ENCODE measurements at regions not wholly inside any gene's neighbourhood (a gene's known extent, or its start where the extent isn't known, plus 50 kb on each side); places are given as distances from the start of the nearest gene placed in this dataset.
"Not testable (repeated sequence)": the region's sequence is repeated elsewhere in the genome, so short reads cannot be mapped to it uniquely, and the experiment has no call there.

DNA sequence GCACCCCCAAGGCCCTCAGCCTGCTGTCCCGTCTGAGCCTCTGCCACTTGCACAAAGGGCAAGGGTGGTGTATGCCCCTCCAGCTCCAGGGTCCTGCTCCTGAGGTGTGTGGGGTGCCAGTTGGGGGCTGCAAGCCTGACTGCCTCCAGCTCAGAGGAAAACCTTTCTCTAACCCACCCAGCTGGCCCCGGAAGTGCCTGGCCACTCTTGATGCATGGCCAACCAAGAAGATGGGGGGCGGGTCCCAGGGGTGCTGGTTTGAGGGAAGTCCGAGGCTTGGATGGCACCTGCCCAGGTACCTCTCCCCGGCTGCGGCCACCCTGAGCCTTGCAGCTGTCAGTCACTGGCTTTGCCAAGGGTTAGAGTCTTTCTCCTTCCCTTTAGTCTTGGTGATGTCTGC is 112.6 kb upstream of the TMPRSS2 start:
- no peak for DNase-seq
- Mint-ChIP-seq H3K9me3 (no peaks in the 10 kb centered on the region), H3K36me3 (no peaks in the 10 kb centered on the region), H3K4me3 (no peak overlapping the region), H3K4me1 (no peaks in the 10 kb centered on the region), H3K27me3 (peaks cover 43% of the 10 kb centered on the region), H3K27ac (no peak overlapping the region)

DNA sequence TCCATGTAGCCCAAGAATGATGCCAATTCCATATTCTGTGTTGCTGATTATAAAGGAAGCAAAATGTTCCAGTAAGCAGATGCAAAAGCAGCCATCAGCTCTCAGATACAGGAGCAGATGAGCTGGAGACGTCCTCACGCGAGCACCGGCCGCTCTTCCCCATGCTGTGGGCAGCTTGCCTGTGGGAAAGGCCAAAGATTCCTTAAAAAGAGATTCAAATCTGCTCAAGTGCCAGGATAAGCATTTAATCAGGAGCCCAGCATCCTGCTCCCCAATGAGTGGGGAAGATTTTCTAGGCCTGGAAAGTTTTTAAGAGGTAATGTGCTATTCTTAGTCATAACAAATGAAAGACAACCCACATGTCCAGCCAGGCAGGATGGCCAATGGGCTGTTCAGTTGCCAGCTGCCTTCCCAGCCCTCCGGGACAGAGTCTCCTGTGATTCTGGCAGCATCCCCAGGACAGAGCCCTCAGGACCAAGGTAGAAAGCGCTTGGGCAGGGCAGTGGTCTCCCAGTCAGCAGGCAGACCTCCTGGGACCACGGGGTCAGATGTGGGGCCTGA is 108.2 kb upstream of the TMPRSS2 start:
- DNase-seq = no peak
- Mint-ChIP-seq H3K27me3 (peaks cover 33% of the 10 kb centered on the region), H3K27ac (no peak overlapping the region), H3K9me3 (no peaks in the 10 kb centered on the region), H3K4me1 (peaks cover 2% of the 10 kb centered on the region), H3K36me3 (no peaks in the 10 kb centered on the region), H3K4me3 (no peak overlapping the region)

DNA sequence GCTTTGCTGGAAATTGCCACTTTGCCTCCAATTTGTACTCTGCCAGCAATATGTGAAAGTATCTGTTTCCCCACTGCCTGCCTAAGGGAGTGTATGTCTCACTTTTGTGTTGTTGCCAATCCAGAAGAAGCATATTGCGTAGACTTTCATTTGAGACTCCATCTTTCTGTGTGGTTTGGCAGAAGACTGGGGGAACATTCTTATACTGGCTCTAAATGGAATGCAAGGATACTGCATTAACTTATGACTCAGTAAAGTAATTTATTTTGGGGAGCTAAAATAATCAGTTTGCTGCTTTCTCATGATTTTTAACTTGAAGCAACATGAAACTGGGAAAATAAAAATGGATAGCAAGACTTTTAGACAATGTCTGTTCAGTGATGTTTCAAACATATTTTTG is 107.7 kb upstream of the TMPRSS2 start:
- peaks cover 38% of the 10 kb centered on the region for H3K27me3 Mint-ChIP-seq

DNA sequence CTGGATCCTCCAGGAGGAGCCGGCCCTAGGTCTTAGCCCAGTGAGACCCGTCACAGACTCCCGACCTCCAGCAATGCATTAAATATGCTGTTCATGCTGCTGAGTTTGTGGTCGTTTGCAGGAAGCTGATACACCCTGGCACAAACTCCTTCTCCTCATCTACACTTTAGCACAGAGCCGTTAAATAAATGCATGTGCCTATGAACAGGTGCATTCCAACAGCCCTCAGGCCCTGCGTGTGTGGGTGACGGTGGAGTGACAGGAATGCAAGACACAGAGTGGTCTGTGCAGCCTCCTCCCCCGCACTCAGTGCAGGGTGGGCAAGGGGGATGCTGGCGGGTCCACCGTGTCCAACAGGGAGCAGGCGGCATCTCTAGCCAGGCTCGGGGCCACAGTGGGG is 106.6 kb upstream of the TMPRSS2 start:
- Mint-ChIP-seq H3K9me3 (no peaks in the 10 kb centered on the region), H3K36me3 (no peaks in the 10 kb centered on the region), H3K27ac (no peak overlapping the region), H3K4me1 (peaks cover 2% of the 10 kb centered on the region), H3K27me3 (peaks cover 44% of the 10 kb centered on the region), H3K4me3 (no peak overlapping the region)
- DNase-seq = no peak

More for the DNA sequence above, 107.7 kb upstream of the TMPRSS2 start:
- no peaks in the 10 kb centered on the region for H3K36me3 Mint-ChIP-seq
- H3K9me3 Mint-ChIP-seq = no peaks in the 10 kb centered on the region
- no peak for DNase-seq
- H3K4me1 Mint-ChIP-seq = peaks cover 2% of the 10 kb centered on the region
- H3K27ac Mint-ChIP-seq = no peak overlapping the region
- H3K4me3 Mint-ChIP-seq = no peak overlapping the region

DNA sequence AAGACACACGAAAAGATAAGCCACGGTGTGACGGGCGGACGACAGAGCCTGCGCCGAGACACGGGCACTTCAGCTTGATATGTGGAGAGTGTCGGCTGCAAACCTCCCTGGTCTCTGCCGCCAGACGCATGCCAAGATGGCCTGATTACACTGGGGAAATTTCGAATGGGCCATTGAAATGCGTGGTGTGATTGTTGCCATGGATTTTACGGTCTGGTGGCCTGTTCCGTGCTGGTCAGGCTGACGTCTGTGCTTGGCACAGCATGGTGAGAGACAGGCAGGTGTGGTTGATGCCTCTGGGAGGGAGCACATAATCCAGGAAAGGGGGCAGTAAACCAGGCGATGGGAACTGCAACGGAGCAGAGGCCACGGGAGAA is 105.6 kb upstream of the TMPRSS2 start:
- Mint-ChIP-seq H3K9me3 (no peaks in the 10 kb centered on the region), H3K27ac (no peak overlapping the region), H3K36me3 (no peaks in the 10 kb centered on the region), H3K27me3 (peaks cover 44% of the 10 kb centered on the region), H3K4me1 (peaks cover 2% of the 10 kb centered on the region), H3K4me3 (no peak overlapping the region)
- no peak for DNase-seq

DNA sequence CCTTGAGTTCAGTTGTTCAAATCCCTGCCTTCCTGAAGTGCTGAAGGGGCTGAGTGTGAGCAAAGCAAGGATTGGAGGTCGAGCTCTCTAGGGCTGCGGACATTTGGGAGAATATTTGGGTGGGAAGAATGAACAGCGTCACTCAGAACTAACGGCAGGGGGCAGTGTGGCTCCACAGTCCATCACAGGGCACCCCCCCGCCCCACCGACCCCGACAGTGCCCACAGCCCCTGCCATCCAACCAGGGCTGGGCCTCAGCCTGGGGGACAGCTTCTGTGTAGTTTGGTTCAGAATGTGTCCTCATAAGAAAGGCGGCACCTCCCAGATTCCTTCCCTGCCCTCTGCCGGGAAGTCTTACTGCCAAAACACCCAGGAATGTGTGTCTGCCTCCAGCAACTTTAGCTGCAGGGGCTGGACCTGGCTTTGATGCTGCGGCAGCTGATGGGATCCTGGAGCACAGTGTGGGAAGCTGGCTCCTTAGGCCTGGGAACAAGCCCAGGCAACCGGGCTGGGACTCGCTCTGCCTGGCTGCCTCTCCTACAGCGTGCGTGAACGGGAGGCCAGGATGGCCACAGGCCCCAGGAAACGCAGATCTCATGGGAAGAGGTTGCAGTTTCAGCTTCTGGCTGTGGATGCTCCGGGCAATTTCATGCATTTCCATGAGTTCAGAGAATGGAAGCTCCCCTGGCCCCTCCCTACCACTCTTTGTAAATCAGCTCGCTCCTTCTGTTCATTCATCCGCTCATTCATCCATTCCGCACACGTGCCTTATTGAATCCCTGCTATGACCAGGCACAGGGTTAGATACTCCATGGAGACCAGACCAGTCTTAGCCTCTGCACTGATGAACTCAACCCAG is 104.9 kb upstream of the TMPRSS2 start:
- peak; percentile 8 for DNase-seq
- no peaks in the 10 kb centered on the region for H3K9me3 Mint-ChIP-seq
- no peak overlapping the region for H3K4me3 Mint-ChIP-seq

DNA sequence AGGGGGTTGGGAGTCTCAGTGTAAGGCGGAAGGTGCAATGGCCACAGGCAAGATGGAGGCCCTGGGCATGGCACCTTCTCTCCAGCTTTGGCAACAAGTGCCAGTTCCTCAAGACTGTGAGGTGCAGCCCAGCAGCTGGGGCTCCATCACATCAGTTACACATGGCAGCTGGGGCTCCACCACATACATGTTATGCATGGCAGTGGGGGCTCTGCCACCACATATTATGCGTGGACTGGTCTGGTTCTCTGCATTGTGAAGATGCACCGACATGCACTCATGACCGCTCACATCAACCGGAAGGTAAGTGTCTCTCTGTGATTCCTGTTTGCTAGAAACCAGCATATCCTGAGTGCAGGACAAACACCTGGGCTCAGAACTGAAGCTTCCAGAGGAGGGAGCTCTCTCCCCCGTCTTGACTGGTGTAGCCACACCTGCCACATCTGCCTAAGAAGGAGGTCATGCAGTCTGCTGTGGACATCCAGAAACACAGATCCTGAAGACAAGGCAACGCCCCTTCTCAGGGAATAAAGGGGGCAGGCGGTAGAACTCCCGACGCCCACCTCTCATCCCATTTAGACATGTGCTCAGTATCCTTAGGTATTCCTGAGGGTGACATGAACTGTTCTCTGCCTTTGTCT is 104.1 kb upstream of the TMPRSS2 start:
- Mint-ChIP-seq H3K27ac (no peak overlapping the region), H3K4me1 (peaks cover 2% of the 10 kb centered on the region), H3K36me3 (no peaks in the 10 kb centered on the region), H3K9me3 (no peaks in the 10 kb centered on the region), H3K27me3 (peaks cover 38% of the 10 kb centered on the region), H3K4me3 (no peak overlapping the region)
- DNase-seq = no peak

More for the DNA sequence above, 104.9 kb upstream of the TMPRSS2 start:
- H3K27me3 Mint-ChIP-seq = peaks cover 44% of the 10 kb centered on the region
- peaks cover 2% of the 10 kb centered on the region for H3K4me1 Mint-ChIP-seq
- no peaks in the 10 kb centered on the region for H3K36me3 Mint-ChIP-seq
- H3K27ac Mint-ChIP-seq = no peak overlapping the region

DNA sequence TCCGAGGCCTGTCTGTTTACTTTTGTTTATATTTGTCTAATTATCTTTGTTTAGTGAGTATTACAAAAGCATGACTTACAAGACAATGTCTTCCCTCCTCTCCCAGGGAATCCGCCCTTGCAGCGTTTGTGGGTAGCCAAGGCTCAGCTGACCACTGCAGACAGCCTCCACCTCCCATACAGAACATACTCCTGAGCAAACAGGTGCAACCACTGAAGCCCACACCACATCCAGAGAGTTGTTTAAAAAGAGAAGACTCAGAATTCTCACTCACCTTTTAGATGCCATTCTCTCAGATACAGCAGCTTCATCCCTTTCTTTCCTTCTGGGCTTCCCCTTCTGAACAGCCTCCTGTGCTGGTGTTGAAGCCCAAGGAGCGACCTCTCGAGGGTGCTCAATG is 103.5 kb upstream of the TMPRSS2 start:
- peaks cover 2% of the 10 kb centered on the region for H3K4me1 Mint-ChIP-seq
- peaks cover 38% of the 10 kb centered on the region for H3K27me3 Mint-ChIP-seq
- no peak overlapping the region for H3K4me3 Mint-ChIP-seq
- H3K36me3 Mint-ChIP-seq = no peaks in the 10 kb centered on the region
- no peaks in the 10 kb centered on the region for H3K9me3 Mint-ChIP-seq
- DNase-seq = no peak
- no peak overlapping the region for H3K27ac Mint-ChIP-seq

DNA sequence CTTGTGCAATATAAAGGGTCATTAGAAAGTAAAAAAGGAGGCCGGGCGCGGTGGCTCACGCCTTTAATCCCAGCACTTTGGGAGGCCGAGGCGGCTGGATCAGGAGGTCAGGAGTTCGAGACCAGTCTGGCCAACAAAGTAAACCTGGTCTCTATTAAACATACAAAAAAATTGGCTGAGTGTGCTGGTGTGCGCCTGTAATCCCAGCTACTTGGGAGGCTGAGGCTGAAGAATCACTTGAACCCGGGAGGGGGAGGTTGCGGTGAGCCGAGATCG is 102.8 kb upstream of the TMPRSS2 start:
- H3K36me3 Mint-ChIP-seq, H3K4me1 Mint-ChIP-seq, DNase-seq, H3K9me3 Mint-ChIP-seq, H3K27ac Mint-ChIP-seq, H3K4me3 Mint-ChIP-seq: not testable (repeated sequence)
- peaks cover 42% of the 10 kb centered on the region for H3K27me3 Mint-ChIP-seq

DNA sequence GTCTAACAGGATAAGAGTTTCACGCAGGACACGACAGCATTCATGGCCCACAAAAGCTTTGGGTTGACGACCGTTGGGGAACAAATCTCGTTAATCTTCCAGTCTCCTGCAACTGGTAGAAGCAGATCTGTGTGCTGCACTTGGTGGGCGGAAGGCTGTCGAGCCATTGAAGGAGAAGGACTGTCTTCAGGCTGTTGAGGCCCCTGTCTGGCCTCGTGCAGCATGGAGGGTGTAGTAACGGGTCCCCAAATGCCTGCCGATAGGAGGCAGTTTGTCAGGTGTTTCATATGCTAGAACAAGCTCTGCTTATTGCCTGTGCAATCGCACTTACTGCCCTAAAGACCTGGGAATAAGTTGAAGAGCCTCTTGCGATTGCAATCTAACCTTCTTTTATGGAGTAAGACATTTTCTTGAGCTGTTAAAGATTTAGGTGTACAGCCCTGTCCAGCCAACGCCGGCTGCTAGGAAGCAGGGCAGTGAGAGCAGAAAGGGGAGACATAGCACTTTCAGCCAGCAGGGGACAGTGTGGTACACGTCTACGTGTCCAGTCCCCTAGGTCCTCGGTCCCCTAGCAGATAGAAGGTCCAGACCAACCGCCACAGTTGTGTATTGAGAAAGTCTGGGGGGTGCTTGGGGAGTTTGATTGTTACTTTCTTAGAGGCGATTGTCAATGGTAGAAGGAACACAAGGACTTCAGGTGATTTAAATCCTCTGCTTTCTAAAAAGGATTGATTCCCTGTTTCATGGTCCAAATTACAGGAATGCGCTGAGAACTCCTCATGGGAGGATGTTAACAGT is 102.3 kb upstream of the TMPRSS2 start:
- H3K4me3 Mint-ChIP-seq = no peak overlapping the region
- H3K4me1 Mint-ChIP-seq = peaks cover 2% of the 10 kb centered on the region
- H3K36me3 Mint-ChIP-seq = no peaks in the 10 kb centered on the region
- no peak overlapping the region for H3K27ac Mint-ChIP-seq
- peak; percentile 19 for DNase-seq
- H3K9me3 Mint-ChIP-seq = no peaks in the 10 kb centered on the region
- peaks cover 42% of the 10 kb centered on the region for H3K27me3 Mint-ChIP-seq

DNA sequence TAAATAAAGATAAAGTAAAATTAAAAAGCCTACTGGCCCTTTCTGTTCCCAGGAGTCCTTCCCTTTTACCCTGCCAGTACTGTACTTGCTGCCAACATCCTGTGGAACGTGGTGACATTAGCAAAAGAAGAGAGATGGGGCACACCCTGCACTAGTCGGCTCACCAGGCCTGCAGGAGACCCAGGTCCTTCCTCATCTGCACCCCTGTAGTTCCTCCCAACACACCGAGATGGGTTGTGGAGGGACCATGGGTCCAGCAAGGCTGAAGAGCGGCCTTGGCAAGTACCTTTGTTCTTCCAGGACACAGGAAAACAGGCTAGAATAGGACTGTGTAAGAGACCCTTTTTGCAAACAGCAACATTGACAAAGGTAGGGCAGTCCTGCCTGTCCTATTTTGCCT is 98.7 kb upstream of the TMPRSS2 start:
- Mint-ChIP-seq H3K27me3 (peaks cover 33% of the 10 kb centered on the region), H3K36me3 (no peaks in the 10 kb centered on the region), H3K4me3 (no peak overlapping the region), H3K4me1 (no peaks in the 10 kb centered on the region), H3K9me3 (no peaks in the 10 kb centered on the region), H3K27ac (no peak overlapping the region)
- no peak for DNase-seq

DNA sequence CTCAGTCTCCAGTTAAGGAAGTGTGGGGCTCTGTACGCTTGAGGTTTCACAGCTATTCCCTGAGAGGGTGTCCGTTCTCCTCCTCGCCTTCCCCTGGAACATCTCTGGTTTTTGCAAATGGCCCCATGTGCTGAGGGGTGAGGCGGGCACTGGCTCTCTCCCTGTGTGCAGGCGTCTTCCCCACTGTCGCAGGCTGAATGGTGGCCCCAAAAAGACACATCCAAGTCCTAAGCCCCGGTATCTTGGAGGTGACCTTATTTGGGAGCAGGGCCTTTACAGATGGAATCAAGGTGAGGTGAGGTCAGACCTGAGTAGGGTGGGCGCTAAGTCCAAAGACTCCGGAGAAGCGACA is 98.0 kb upstream of the TMPRSS2 start:
- Mint-ChIP-seq H3K36me3 (no peaks in the 10 kb centered on the region), H3K27me3 (peaks cover 25% of the 10 kb centered on the region), H3K4me3 (no peak overlapping the region), H3K27ac (no peak overlapping the region), H3K9me3 (no peaks in the 10 kb centered on the region), H3K4me1 (no peaks in the 10 kb centered on the region)
- DNase-seq = no peak

DNA sequence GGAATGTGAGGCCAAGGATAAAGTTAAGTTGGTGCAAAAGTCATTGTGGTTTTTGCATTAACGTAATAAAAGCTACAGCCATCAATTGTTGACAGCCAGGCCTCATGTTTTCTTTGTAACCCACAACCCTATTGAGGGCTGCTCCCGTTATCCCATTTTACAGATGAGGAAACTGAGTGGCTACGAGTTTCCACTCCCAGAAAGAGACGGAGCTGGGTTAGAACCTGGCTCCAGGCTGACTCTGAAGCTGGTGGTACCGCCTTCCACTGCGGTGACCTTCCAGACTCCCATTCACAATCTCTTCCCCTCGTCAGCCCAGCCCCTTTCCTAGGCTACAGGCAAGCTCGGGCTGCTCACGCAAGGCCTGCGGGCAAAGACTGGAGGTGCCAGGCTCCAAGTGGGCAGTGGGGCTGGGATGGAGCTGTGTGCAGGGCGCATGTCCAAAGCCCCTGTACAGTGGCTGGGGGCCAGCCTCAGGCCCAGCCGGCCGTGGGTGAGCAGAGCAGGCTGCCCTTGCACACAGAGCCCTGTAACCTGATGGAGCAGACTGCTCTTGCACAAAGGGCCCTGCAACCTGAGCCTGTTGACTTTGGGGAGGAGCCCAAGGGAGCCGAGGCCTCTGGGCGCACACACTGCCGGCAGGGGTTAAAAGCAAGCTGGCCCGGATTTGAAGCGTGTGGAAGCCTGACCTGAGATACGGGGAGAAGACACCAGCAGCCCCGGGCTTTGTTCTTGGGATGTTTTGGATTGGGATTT is 97.4 kb upstream of the TMPRSS2 start:
- H3K4me3 Mint-ChIP-seq = no peak overlapping the region
- no peaks in the 10 kb centered on the region for H3K9me3 Mint-ChIP-seq
- H3K27ac Mint-ChIP-seq = no peak overlapping the region
- no peaks in the 10 kb centered on the region for H3K4me1 Mint-ChIP-seq
- no peak for DNase-seq
- no peaks in the 10 kb centered on the region for H3K36me3 Mint-ChIP-seq
- H3K27me3 Mint-ChIP-seq = peaks cover 19% of the 10 kb centered on the region

DNA sequence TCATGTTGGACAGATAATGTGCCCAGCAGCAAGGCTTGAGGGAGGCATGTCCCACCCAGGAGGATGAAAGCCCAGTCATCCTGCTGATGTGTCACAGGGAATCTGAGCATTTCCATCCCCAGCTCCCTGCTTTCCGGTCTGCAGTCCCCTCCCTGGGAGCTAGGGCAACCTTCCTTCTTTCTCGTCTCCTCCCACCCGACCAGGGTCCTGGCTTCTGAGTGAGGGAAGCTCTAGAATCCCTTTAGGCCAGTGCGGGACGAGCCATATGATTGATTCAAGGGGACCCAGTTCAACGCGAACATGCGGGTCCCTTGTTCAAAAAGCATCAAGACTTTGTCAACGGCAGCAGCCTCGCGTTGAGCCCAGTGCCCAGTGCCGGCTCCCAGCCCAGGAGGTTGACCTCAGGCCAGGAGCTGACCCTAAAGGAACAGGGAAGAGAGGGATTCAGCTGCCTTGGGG is 96.7 kb upstream of the TMPRSS2 start:
- Mint-ChIP-seq H3K9me3 (no peaks in the 10 kb centered on the region), H3K4me3 (no peak overlapping the region), H3K27ac (no peak overlapping the region), H3K36me3 (no peaks in the 10 kb centered on the region), H3K4me1 (no peaks in the 10 kb centered on the region), H3K27me3 (peaks cover 12% of the 10 kb centered on the region)
- no peak for DNase-seq

DNA sequence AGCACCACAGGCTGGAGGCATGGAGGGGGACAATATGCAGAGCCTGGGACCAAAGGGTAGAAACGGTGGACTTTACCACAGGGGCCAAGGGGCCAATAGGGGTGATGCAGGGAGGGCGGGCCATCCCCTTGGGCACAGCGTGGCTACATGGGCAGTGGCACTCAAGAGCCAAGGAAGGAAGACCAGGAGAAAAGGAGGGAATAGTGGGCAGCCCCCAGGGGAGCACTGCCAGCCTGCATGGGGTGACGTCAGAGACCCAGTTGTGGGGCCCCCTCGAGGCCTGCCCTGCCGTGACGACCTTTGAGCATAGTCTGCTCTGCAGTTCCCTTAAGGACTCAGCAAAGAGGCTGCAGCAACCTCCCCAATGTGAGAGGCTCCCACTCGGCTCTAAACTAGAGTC is 95.5 kb upstream of the TMPRSS2 start:
- peaks cover 9% of the 10 kb centered on the region for H3K27me3 Mint-ChIP-seq
- H3K27ac Mint-ChIP-seq = no peak overlapping the region
- no peaks in the 10 kb centered on the region for H3K4me1 Mint-ChIP-seq
- H3K9me3 Mint-ChIP-seq = no peaks in the 10 kb centered on the region
- no peak for DNase-seq
- no peaks in the 10 kb centered on the region for H3K36me3 Mint-ChIP-seq
- H3K4me3 Mint-ChIP-seq = no peak overlapping the region
